Amygdala (tissue), 56 donors: ENCODE measurements at regions not wholly inside any gene's neighbourhood (a gene's known extent, or its start where the extent isn't known, plus 50 kb on each side); places are given as distances from the start of the nearest gene placed in this dataset.
"Not testable (repeated sequence)": the region's sequence is repeated elsewhere in the genome, so short reads cannot be mapped to it uniquely, and the experiment has no call there.

ENCODE experiments used
- DNase-seq, 56 donors: peaks; one replicate each; lab custom pipeline; 2025; lab: John Stamatoyannopoulos, UW

- no peak for DNase-seq
Measured at GRCh38 chr3:5581743-5582142, 394.2 kb downstream of the EDEM1 start.

GRCh38 chr3:5583920-5584319, 396.4 kb downstream of the EDEM1 start:
- no peak for DNase-seq

GRCh38 chr3:5585085-5585484, 397.6 kb downstream of the EDEM1 start:
- no peak for DNase-seq

- no peak for DNase-seq
Measured at GRCh38 chr3:5606884-5607472, 419.5 kb downstream of the EDEM1 start.

- no peak for DNase-seq
Measured at GRCh38 chr3:5607581-5607980, 420.1 kb downstream of the EDEM1 start.

- not testable (repeated sequence) for DNase-seq
Measured at GRCh38 chr3:5608971-5609370, 421.5 kb downstream of the EDEM1 start.

- no peak for DNase-seq
Measured at GRCh38 chr3:5613599-5613998, 426.1 kb downstream of the EDEM1 start.

- DNase-seq = no peak
Measured at GRCh38 chr3:5616873-5617272, 429.4 kb downstream of the EDEM1 start.

- DNase-seq = no peak
Measured at GRCh38 chr3:5618170-5618569, 430.7 kb downstream of the EDEM1 start.

- DNase-seq = no peak
Measured at GRCh38 chr3:5630406-5630805, 442.9 kb downstream of the EDEM1 start.

- DNase-seq = no peak
Measured at GRCh38 chr3:5633960-5634359, 446.5 kb downstream of the EDEM1 start.

- no peak for DNase-seq
Measured at GRCh38 chr3:5634411-5634810, 446.9 kb downstream of the EDEM1 start.

- DNase-seq = no peak
Measured at GRCh38 chr3:5635746-5636145, 448.2 kb downstream of the EDEM1 start.

GRCh38 chr3:5638550-5638949, 451.0 kb downstream of the EDEM1 start:
- DNase-seq = no peak

GRCh38 chr3:5644773-5645670, 457.5 kb downstream of the EDEM1 start:
- DNase-seq = no peak

GRCh38 chr3:5645692-5646410, 458.3 kb downstream of the EDEM1 start:
- DNase-seq = no peak

- no peak for DNase-seq
Measured at GRCh38 chr3:5650303-5650702, 462.8 kb downstream of the EDEM1 start.

- DNase-seq = no peak
Measured at GRCh38 chr3:5651351-5651750, 463.8 kb downstream of the EDEM1 start.

- DNase-seq = no peak
Measured at GRCh38 chr3:5653426-5654143, 466.1 kb downstream of the EDEM1 start.

- no peak for DNase-seq
Measured at GRCh38 chr3:5657106-5657505, 469.6 kb downstream of the EDEM1 start.

GRCh38 chr3:5663601-5664000, 476.1 kb downstream of the EDEM1 start:
- no peak for DNase-seq
